GM12878 (cell line): ENCODE measurements at regions not wholly inside any gene's neighbourhood (a gene's known extent, or its start where the extent isn't known, plus 50 kb on each side); places are given as distances from the start of the nearest gene placed in this dataset. TPM values are rescaled to one million over a fixed set of nuclear protein-coding genes. Genes with fewer than 3 reads are reported as not detected.

Experiments used
- ATAC-seq: fragments of 200-7000 bp; cut with Tn5 transposase; 3 replicates; pipeline ENCODE4 v1.9.1; 2020; ENCODE audit warnings: mild to moderate bottlenecking, moderate library complexity
- BruUV-seq: library from RNA; stranded (reverse); fragments of 400-500 nt; replicated peaks from 2 replicates; lab custom pipeline; 2021; lab: Mats Ljungman, UMichigan
- CTCF ChIA-PET: fragments of 300-600 bp; sonication (Branson Sonifier 250); formaldehyde crosslinking; extraction: SDS; loops from one replicate; lab custom pipeline; 2021; ENCODE audit warnings: inconsistent platforms; lab: Yijun Ruan, JAX
- POLR2A ChIA-PET: fragments of 350-600 bp; formaldehyde crosslinking; extraction: SDS; loops from one replicate; lab custom pipeline; 2021; ENCODE audit warnings: inconsistent platforms; lab: Charles Lee
- RAD21 ChIA-PET: fragments of 300-600 bp; sonication (Branson Sonifier 250); formaldehyde crosslinking; loops from one replicate; lab custom pipeline; 2023; ENCODE audit warnings: antibody characterized with exemption; ENCODE audit not compliant: unreplicated experiment; lab: Charles Lee
- SMC1A ChIA-PET: fragments of 300-600 bp; sonication (Branson Sonifier 250); formaldehyde crosslinking; loops from one replicate; lab custom pipeline; 2023; ENCODE audit not compliant: unreplicated experiment, uncharacterized antibody; lab: Charles Lee
- DNase-seq: peaks from one replicate; pipeline ENCODE4 v3.0.0-alpha.2; 2011; ENCODE audit warnings: low read depth, low spot score
- FAIRE-seq: peaks from 3 replicates; lab custom pipeline; 2011; peaks lifted over from hg19 to GRCh38; lab: Jason Lieb, UNC
- H2AFZ ChIP-seq: 2 replicates; pipeline ENCODE4 v1.6.0; 2011; ENCODE audit warnings: low read depth, low read length, control low read depth; ENCODE audit not compliant: control insufficient read depth
- H3K27ac ChIP-seq: 2 replicates; pipeline ENCODE4 v1.5.1; 2011; ENCODE audit warnings: control low read depth; ENCODE audit not compliant: control insufficient read depth, insufficient read depth
- H3K27me3 ChIP-seq, 2 experiments: replicated peaks in 1 of 2; 2 replicates each; pipeline versions ENCODE4 v1.6.0 to v1.6.1; 2011; ENCODE audit warnings: low read length in 1 of 2; ENCODE audit not compliant: control insufficient read depth in 2 of 2, insufficient read depth in 2 of 2
- H3K36me3 ChIP-seq, 2 experiments: 2 replicates each; pipeline ENCODE4 v1.5.1; 2011; ENCODE audit warnings: low read length in 1 of 2; ENCODE audit not compliant: control insufficient read depth in 2 of 2, insufficient read depth in 2 of 2
- H3K4me1 ChIP-seq: 2 replicates; pipeline ENCODE4 v1.6.1; 2011; ENCODE audit warnings: mild to moderate bottlenecking, low read length, moderate library complexity, mixed read lengths; ENCODE audit not compliant: control insufficient read depth, insufficient read depth
- H3K4me2 ChIP-seq: 2 replicates; pipeline ENCODE4 v1.6.0; 2011; ENCODE audit warnings: control low read depth; ENCODE audit not compliant: control insufficient read depth, insufficient read depth
- H3K4me3 ChIP-seq: fragments of 200-600 bp; sonication (generic); 2 replicates; pipeline ENCODE4 v1.5.1; 2016
- H3K79me2 ChIP-seq: 2 replicates; pipeline ENCODE4 v1.6.0; 2011; ENCODE audit warnings: low read length; ENCODE audit not compliant: control insufficient read depth, insufficient read depth
- H3K9ac ChIP-seq: 2 replicates; pipeline ENCODE4 v1.8.0; 2011; ENCODE audit warnings: low read length, control low read depth, mixed read lengths; ENCODE audit not compliant: control insufficient read depth, insufficient read depth
- H3K9me3 ChIP-seq: replicated peaks from 3 replicates; pipeline ENCODE4 v1.5.1; 2011; ENCODE audit warnings: mild to moderate bottlenecking, low read length; ENCODE audit not compliant: control insufficient read depth, insufficient read depth
- H4K20me1 ChIP-seq: 2 replicates; pipeline ENCODE4 v1.6.0; 2011; ENCODE audit not compliant: control insufficient read depth, insufficient read depth
- ATF7 ChIP-seq: fragments of 450-650 bp; IDR thresholded peaks from 2 replicates; pipeline ENCODE4 v1.6.1; 2016; ENCODE audit warnings: low read depth, mild to moderate bottlenecking
- NFYA ChIP-seq: IDR thresholded peaks from 2 replicates; pipeline ENCODE4 v1.6.1; 2011; ENCODE audit warnings: low read depth, mild to moderate bottlenecking, low read length, improper control_type of control experiment, borderline replicate concordance
- NR2C2 ChIP-seq: IDR thresholded peaks from 2 replicates; pipeline ENCODE4 v1.6.1; 2011; ENCODE audit warnings: borderline replicate concordance, low read depth; ENCODE audit not compliant: control insufficient read depth, insufficient read length
- RUNX3 ChIP-seq: IDR thresholded peaks from 2 replicates; pipeline ENCODE4 v1.6.1; 2012; ENCODE audit warnings: low read length, inconsistent platforms
- SMARCA5 ChIP-seq: fragments of 450-650 bp; IDR thresholded peaks from 2 replicates; pipeline ENCODE4 v1.6.1; 2017; ENCODE audit warnings: mild to moderate bottlenecking
- TCF3 ChIP-seq: IDR thresholded peaks from 2 replicates; pipeline ENCODE4 v1.6.1; 2012; ENCODE audit warnings: low read depth, mild to moderate bottlenecking, low read length, borderline replicate concordance; ENCODE audit not compliant: insufficient read depth
- WRNIP1 ChIP-seq: IDR thresholded peaks from 2 replicates; pipeline ENCODE4 v1.6.1; 2011; ENCODE audit warnings: low read depth, low read length, improper control_type of control experiment, borderline replicate concordance
- ZNF274 ChIP-seq: IDR thresholded peaks from one replicate; pipeline ENCODE4 v1.8.0; 2011; ENCODE audit not compliant: insufficient read length, insufficient read depth
- WGBS: methylation state at CpG from one replicate; pipeline ENCODE4 v1.1.6; 2016; ENCODE audit warnings: low lambda C conversion rate; ENCODE audit not compliant: insufficient replicate concordance, insufficient coverage; ENCODE audit errors: missing lambda C conversion rate; 5-methylcytosine and 5-hydroxymethylcytosine counted together
- in situ Hi-C: fragments of 300-500 bp; cut with MboI; formaldehyde crosslinking; loops from 9 replicates; pipeline ENCODE4 v1.14.3; 2018; ENCODE audit warnings: mixed read lengths
- intact Hi-C: fragments of 100-400 bp; cut with micrococcal nuclease; formaldehyde crosslinking; loops from one replicate; pipeline ENCODE4 v1.14.2; 2022; ENCODE audit not compliant: unreplicated experiment
- small RNA-seq: library from RNA; depleted of rRNA; stranded (forward); fragments of <200 nt; gene quantifications from one replicate; pipeline ENCODE3, GENCODE V24; 2014
- TF ChIP-seq, protein P1 (sequence below): fragments of 450-650 bp; formaldehyde crosslinking; IDR thresholded peaks from 2 replicates; pipeline ENCODE4 v1.5.0; 2022; ENCODE audit warnings: mild to moderate bottlenecking, missing genetic modification characterization

DNA sequence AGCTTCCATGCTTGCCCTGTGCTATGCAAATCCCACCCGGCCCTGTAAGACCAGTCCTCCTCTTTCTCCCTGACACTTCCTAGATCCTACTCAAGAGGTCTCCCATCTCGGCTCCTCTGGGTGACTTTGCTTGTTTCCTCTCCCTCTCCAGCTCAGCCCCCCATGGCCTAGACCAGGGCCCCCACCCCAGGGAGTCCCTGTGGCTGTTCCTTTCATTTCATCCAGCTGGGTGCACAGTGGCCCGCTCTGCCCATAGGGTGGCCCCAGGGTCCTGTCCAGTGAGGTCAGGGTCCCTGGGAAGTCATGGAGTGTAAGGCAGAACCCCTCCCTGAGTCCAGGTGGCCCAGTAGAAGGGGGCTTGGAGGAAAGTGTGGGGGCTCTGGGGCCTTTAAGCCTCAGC lies 52.3 kb upstream of the NKX1-1 start:
- ChIA-PET POLR2A (no interaction called here), RAD21 (no interaction called here), SMC1A (no interaction called here), CTCF (no interaction called here)
- 37% methylated on average over 3 of the region's 3 CpGs for WGBS
- in situ Hi-C loops, result no loop called here
- no peaks in the 10 kb centered on the region for H3K4me1 ChIP-seq
- DNase-seq (no peak), FAIRE-seq (no peak), ATAC-seq (no peak)
- H3K27me3 ChIP-seq, result no peaks in the 10 kb centered on the region
- no peak for TF ChIP-seq ATF7
- TF ChIP-seq SMARCA5, result no peak
- TF ChIP-seq ZNF274, result no peak
- TF ChIP-seq, protein P1, sequence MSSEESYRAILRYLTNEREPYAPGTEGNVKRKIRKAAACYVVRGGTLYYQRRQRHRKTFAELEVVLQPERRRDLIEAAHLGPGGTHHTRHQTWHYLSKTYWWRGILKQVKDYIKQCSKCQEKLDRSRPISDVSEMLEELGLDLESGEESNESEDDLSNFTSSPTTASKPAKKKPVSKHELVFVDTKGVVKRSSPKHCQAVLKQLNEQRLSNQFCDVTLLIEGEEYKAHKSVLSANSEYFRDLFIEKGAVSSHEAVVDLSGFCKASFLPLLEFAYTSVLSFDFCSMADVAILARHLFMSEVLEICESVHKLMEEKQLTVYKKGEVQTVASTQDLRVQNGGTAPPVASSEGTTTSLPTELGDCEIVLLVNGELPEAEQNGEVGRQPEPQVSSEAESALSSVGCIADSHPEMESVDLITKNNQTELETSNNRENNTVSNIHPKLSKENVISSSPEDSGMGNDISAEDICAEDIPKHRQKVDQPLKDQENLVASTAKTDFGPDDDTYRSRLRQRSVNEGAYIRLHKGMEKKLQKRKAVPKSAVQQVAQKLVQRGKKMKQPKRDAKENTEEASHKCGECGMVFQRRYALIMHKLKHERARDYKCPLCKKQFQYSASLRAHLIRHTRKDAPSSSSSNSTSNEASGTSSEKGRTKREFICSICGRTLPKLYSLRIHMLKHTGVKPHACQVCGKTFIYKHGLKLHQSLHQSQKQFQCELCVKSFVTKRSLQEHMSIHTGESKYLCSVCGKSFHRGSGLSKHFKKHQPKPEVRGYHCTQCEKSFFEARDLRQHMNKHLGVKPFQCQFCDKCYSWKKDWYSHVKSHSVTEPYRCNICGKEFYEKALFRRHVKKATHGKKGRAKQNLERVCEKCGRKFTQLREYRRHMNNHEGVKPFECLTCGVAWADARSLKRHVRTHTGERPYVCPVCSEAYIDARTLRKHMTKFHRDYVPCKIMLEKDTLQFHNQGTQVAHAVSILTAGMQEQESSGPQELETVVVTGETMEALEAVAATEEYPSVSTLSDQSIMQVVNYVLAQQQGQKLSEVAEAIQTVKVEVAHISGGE (CRISPR knock-in tag), result no peak
- TF ChIP-seq WRNIP1, result no peak
- TF ChIP-seq TCF3, result no peak
- no peak for TF ChIP-seq NR2C2
- no peak for TF ChIP-seq NFYA
- TF ChIP-seq RUNX3, result no peak
- H4K20me1 ChIP-seq, result no peaks in the 10 kb centered on the region
- no peak overlapping the region for H3K9ac ChIP-seq
- no peaks in the 10 kb centered on the region for H3K79me2 ChIP-seq
- no peaks in the 10 kb centered on the region for H3K36me3 ChIP-seq
- no peaks in the 10 kb centered on the region; the same call in 2 of the 3 replicates for H3K9me3 ChIP-seq
- no peak overlapping the region for H3K4me3 ChIP-seq
- H3K27ac ChIP-seq, result no peak overlapping the region
- intact Hi-C loops, result no loop called here
- BruUV-seq, result no TSS peak
- no peak overlapping the region for H3K4me2 ChIP-seq
- no peak overlapping the region for H2AFZ ChIP-seq

Small RNA genes lying in the stretch of these regions (small RNA-seq; reads per million reads assigned to genes)
- gene AC147067.2, result not detected
